Endothelial cell of umbilical vein (primary cell): ENCODE measurements at regions not wholly inside any gene's neighbourhood (a gene's known extent, or its start where the extent isn't known, plus 50 kb on each side); places are given as distances from the start of the nearest gene placed in this dataset.

ENCODE experiments used
- BruUV-seq: library from RNA; stranded (reverse); fragments of 400-500 nt; replicated peaks from 2 replicates; lab custom pipeline; 2021; lab: Mats Ljungman, UMichigan
- CTCF ChIA-PET: fragments of 300-600, 350-600 bp; sonication (Branson Sonifier 250); formaldehyde crosslinking; loops from one replicate; lab custom pipeline; 2021; ENCODE audit warnings: antibody characterized with exemption, inconsistent platforms; lab: Charles Lee
- POLR2A ChIA-PET: fragments of 300-600, 350-600 bp; sonication (Branson Sonifier 250); formaldehyde crosslinking; loops from one replicate; lab custom pipeline; 2021; ENCODE audit warnings: antibody characterized with exemption, inconsistent platforms; lab: Charles Lee
- DNase-seq: peaks from one replicate; pipeline ENCODE4 v3.0.0-alpha.2; 2011; ENCODE audit warnings: low read depth, low spot score
- FAIRE-seq: peaks from 2 replicates; lab custom pipeline; 2011; peaks lifted over from hg19 to GRCh38; lab: Jason Lieb, UNC
- H2AFZ ChIP-seq: 2 replicates; pipeline ENCODE4 v1.6.0; 2012; ENCODE audit warnings: low read depth, low read length, control low read depth, inconsistent platforms
- H3K27ac ChIP-seq: 2 replicates; pipeline ENCODE4 v1.5.1; 2011; ENCODE audit warnings: low read depth, mild to moderate bottlenecking, control low read depth, low read length, moderate library complexity; ENCODE audit not compliant: insufficient read depth
- H3K27me3 ChIP-seq, 2 experiments: 2 replicates each; pipeline versions ENCODE4 v1.6.0 to v1.6.1; 2011; ENCODE audit warnings: low read length in 2 of 2, mixed read lengths in 1 of 2; ENCODE audit not compliant: control insufficient read depth in 2 of 2, insufficient read depth in 2 of 2
- H3K36me3 ChIP-seq, 2 experiments: 2 replicates in 1 of 2; 3 replicates in 1 of 2; pipeline ENCODE4 v1.5.1; 2011; ENCODE audit warnings: low read length in 2 of 2, mild to moderate bottlenecking in 1 of 2, moderate library complexity in 1 of 2; ENCODE audit not compliant: control insufficient read depth in 2 of 2, insufficient read depth in 2 of 2; ENCODE audit errors: extremely low read depth in 1 of 2
- H3K4me1 ChIP-seq: 3 replicates; pipeline ENCODE4 v1.5.1; 2011; ENCODE audit warnings: mild to moderate bottlenecking, low read length; ENCODE audit not compliant: control insufficient read depth, insufficient read depth; ENCODE audit errors: extremely low read depth
- H3K4me2 ChIP-seq: 2 replicates; pipeline ENCODE4 v1.6.1; 2011; ENCODE audit warnings: low read length, control low read depth, mixed read lengths; ENCODE audit not compliant: insufficient read depth
- H3K4me3 ChIP-seq, 3 experiments: fragments of 200-600 bp in 1 of 3; sonication (generic), shearing (Covaris generic) in 1 of 3; replicated peaks in 1 of 3; 2 replicates each; pipeline ENCODE4 v1.5.1; 2011 to 2016; ENCODE audit warnings: control low read depth in 3 of 3, low read length in 3 of 3, mild to moderate bottlenecking in 2 of 3, inconsistent platforms in 1 of 3, low read depth in 1 of 3, moderate library complexity in 1 of 3; ENCODE audit not compliant: insufficient read depth in 1 of 3
- H3K79me2 ChIP-seq: 2 replicates; pipeline ENCODE4 v1.6.0; 2012; ENCODE audit warnings: low read length, inconsistent platforms; ENCODE audit not compliant: control insufficient read depth, insufficient read depth
- H3K9ac ChIP-seq: replicated peaks from 2 replicates; pipeline ENCODE3; 2011; ENCODE audit warnings: low read length, control low read depth; ENCODE audit not compliant: insufficient read depth; ENCODE audit errors: extremely low read depth
- H3K9me1 ChIP-seq: replicated peaks from 3 replicates; pipeline ENCODE4 v1.6.0; 2011; ENCODE audit warnings: mild to moderate bottlenecking, low read length; ENCODE audit not compliant: control insufficient read depth, insufficient read depth; ENCODE audit errors: extremely low read depth
- H3K9me3 ChIP-seq: replicated peaks from 2 replicates; pipeline ENCODE4 v1.5.1; 2012; ENCODE audit warnings: low read length, inconsistent platforms; ENCODE audit not compliant: control insufficient read depth, insufficient read depth
- H4K20me1 ChIP-seq: replicated peaks from 2 replicates; pipeline ENCODE3; 2011; ENCODE audit warnings: mild to moderate bottlenecking, low read length; ENCODE audit not compliant: control insufficient read depth, insufficient read depth; ENCODE audit errors: extremely low read depth
- CTCF ChIP-seq, 2 donors: IDR thresholded peaks; 1 replicate in 1 of 2; 2 replicates in 1 of 2; pipeline ENCODE4 v1.5.1; 2011; ENCODE audit warnings: low read length in 2 of 2, mild to moderate bottlenecking in 2 of 2, moderate library complexity in 2 of 2, control low read depth in 1 of 2, inconsistent platforms in 1 of 2, low read depth in 1 of 2; ENCODE audit not compliant: insufficient read depth in 1 of 2; ENCODE audit errors: extremely low read depth in 1 of 2
- EZH2 ChIP-seq: IDR thresholded peaks from 2 replicates; pipeline ENCODE4 v1.6.1; 2012; ENCODE audit warnings: borderline replicate concordance, low read depth, mild to moderate bottlenecking, moderate library complexity, low read length, inconsistent platforms; ENCODE audit not compliant: severe bottlenecking
- FOS ChIP-seq: IDR thresholded peaks from 2 replicates; pipeline ENCODE4 v1.6.1; 2011; ENCODE audit warnings: mild to moderate bottlenecking, low read length, moderate library complexity, borderline replicate concordance; ENCODE audit not compliant: insufficient read depth
- GATA2 ChIP-seq: IDR thresholded peaks from 2 replicates; pipeline ENCODE4 v1.7.0; 2011; ENCODE audit warnings: low read depth, mild to moderate bottlenecking, moderate library complexity, mixed read lengths, low read length; ENCODE audit not compliant: insufficient read length, insufficient read depth
- JUN ChIP-seq: IDR thresholded peaks from 2 replicates; pipeline ENCODE4 v1.6.1; 2011; ENCODE audit warnings: borderline replicate concordance, low read depth; ENCODE audit not compliant: insufficient read length, insufficient read depth
- MAX ChIP-seq: IDR thresholded peaks from 2 replicates; pipeline ENCODE4 v1.6.1; 2011; ENCODE audit not compliant: insufficient read depth, insufficient read length
- MYC ChIP-seq: IDR thresholded peaks from one replicate; pipeline ENCODE4 v1.6.1; 2011; ENCODE audit warnings: mild to moderate bottlenecking, low read depth, low read length
- POLR2A ChIP-seq: IDR thresholded peaks from 2 replicates; pipeline ENCODE4 v1.6.1; 2012; ENCODE audit warnings: low read depth, mild to moderate bottlenecking, control low read depth, low read length
- POLR2AphosphoS5 ChIP-seq: IDR thresholded peaks from 2 replicates; pipeline ENCODE4 v1.6.1; 2012; ENCODE audit warnings: low read depth, mild to moderate bottlenecking, control low read depth, low read length, moderate library complexity; ENCODE audit not compliant: insufficient read depth
- dilution Hi-C: fragments of 300-500 bp; cut with MboI; formaldehyde crosslinking; loops from one replicate; pipeline ENCODE4 v1.15.0; 2019; ENCODE audit warnings: low sequenced_read_pairs; ENCODE audit not compliant: extremely low pct_ligation_motif_present
- intact Hi-C: fragments of 100-400 bp; cut with micrococcal nuclease; formaldehyde crosslinking; loops from one replicate; pipeline ENCODE4 v1.10.0; 2022

- no peak for FAIRE-seq
- Histone ChIP-seq H3K27me3 (no peaks in the 10 kb centered on the region), H3K4me3 (no peak overlapping the region), H3K79me2 (no peaks in the 10 kb centered on the region), H3K4me2 (no peak overlapping the region), H4K20me1 (no peaks in the 10 kb centered on the region), H3K9me3 (no peaks in the 10 kb centered on the region), H2AFZ (no peak overlapping the region), H3K4me1 (no peaks in the 10 kb centered on the region), H3K36me3 (no peaks in the 10 kb centered on the region), H3K9ac (no peak overlapping the region), H3K9me1 (no peaks in the 10 kb centered on the region), H3K27ac (no peak overlapping the region)
- ChIA-PET CTCF (no interaction called here), POLR2A (no interaction called here)
- TF ChIP-seq CTCF (IDR thresholded peaks at IDR 0.05; ENCODE audit: extremely low read depth in 1 of 2, insufficient read depth in 1 of 2, low read depth in 1 of 2, low read length in 2 of 2) (no peak), MAX (no peak), EZH2 (no peak), MYC (no peak), FOS (no peak), GATA2 (no peak), POLR2A (no peak), JUN (no peak), POLR2AphosphoS5 (no peak)
- dilution Hi-C loops, result no loop called here
- no peak for DNase-seq
- intact Hi-C loops, result no loop called here
- BruUV-seq, result no TSS peak
These were observed 321.4 kb upstream of the LRFN5 start for GRCh38 chr14:41285186-41285748.
